IPS-15b (cell line): ENCODE measurements at regions not wholly inside any gene's neighbourhood (a gene's known extent, or its start where the extent isn't known, plus 50 kb on each side); places are given as distances from the start of the nearest gene placed in this dataset.

ENCODE experiments used
- H3K27me3 ChIP-seq: one replicate; pipeline ENCODE4 v1.6.1; 2013; ENCODE audit warnings: low read length; ENCODE audit not compliant: control insufficient read depth, insufficient read depth
- H3K36me3 ChIP-seq: one replicate; pipeline ENCODE4 v1.6.1; 2013; ENCODE audit warnings: low read length; ENCODE audit not compliant: control insufficient read depth, insufficient read depth
- H3K4me1 ChIP-seq: one replicate; pipeline ENCODE4 v1.6.1; 2013; ENCODE audit warnings: mild to moderate bottlenecking, low read length; ENCODE audit not compliant: control insufficient read depth, insufficient read depth
- H3K4me3 ChIP-seq: one replicate; pipeline ENCODE4 v1.5.1; 2013; ENCODE audit warnings: low read depth, low read length
- H3K9ac ChIP-seq: one replicate; pipeline ENCODE4 v1.6.1; 2013; ENCODE audit warnings: low read depth, mild to moderate bottlenecking, low read length
- H3K9me3 ChIP-seq: one replicate; pipeline ENCODE4 v1.6.1; 2013; ENCODE audit warnings: mild to moderate bottlenecking, low read length; ENCODE audit not compliant: control insufficient read depth, insufficient read depth

GRCh38 chr11:95302211-95302610 lies 71.2 kb upstream of the SESN3 start:
- Histone ChIP-seq H3K4me3 (no peak overlapping the region), H3K36me3 (no peaks in the 10 kb centered on the region), H3K9ac (no peak overlapping the region), H3K27me3 (no peaks in the 10 kb centered on the region), H3K4me1 (peaks cover 12% of the 10 kb centered on the region), H3K9me3 (no peaks in the 10 kb centered on the region)

- Histone ChIP-seq H3K4me3 (no peak overlapping the region), H3K4me1 (peaks cover 12% of the 10 kb centered on the region), H3K27me3 (no peaks in the 10 kb centered on the region), H3K9me3 (no peaks in the 10 kb centered on the region), H3K36me3 (no peaks in the 10 kb centered on the region), H3K9ac (no peak overlapping the region)
Observed at GRCh38 chr11:95301474-95301873, 70.5 kb upstream of the SESN3 start.

- H3K9me3 ChIP-seq, result no peaks in the 10 kb centered on the region
- no peak overlapping the region for H3K9ac ChIP-seq
- no peak overlapping the region for H3K4me3 ChIP-seq
- H3K36me3 ChIP-seq, result no peaks in the 10 kb centered on the region
- peaks cover 22% of the 10 kb centered on the region for H3K4me1 ChIP-seq
- no peaks in the 10 kb centered on the region for H3K27me3 ChIP-seq
Observed at GRCh38 chr11:95299078-95299679, 68.2 kb upstream of the SESN3 start.

- H3K9ac ChIP-seq, result no peak overlapping the region
- no peaks in the 10 kb centered on the region for H3K9me3 ChIP-seq
- peaks cover 29% of the 10 kb centered on the region for H3K4me1 ChIP-seq
- H3K36me3 ChIP-seq, result no peaks in the 10 kb centered on the region
- no peaks in the 10 kb centered on the region for H3K27me3 ChIP-seq
- H3K4me3 ChIP-seq, result no peak overlapping the region
Observed at GRCh38 chr11:95297680-95298452, 66.9 kb upstream of the SESN3 start.

GRCh38 chr11:95296621-95297025 lies 65.6 kb upstream of the SESN3 start:
- no peaks in the 10 kb centered on the region for H3K36me3 ChIP-seq
- H3K4me1 ChIP-seq, result peaks cover 27% of the 10 kb centered on the region
- H3K9ac ChIP-seq, result no peak overlapping the region
- H3K9me3 ChIP-seq, result no peaks in the 10 kb centered on the region
- no peak overlapping the region for H3K4me3 ChIP-seq
- H3K27me3 ChIP-seq, result no peaks in the 10 kb centered on the region

GRCh38 chr11:95296165-95296564 lies 65.2 kb upstream of the SESN3 start:
- H3K4me3 ChIP-seq, result no peak overlapping the region
- no peak overlapping the region for H3K9ac ChIP-seq
- no peaks in the 10 kb centered on the region for H3K36me3 ChIP-seq
- H3K4me1 ChIP-seq, result peaks cover 27% of the 10 kb centered on the region
- H3K27me3 ChIP-seq, result no peaks in the 10 kb centered on the region
- no peaks in the 10 kb centered on the region for H3K9me3 ChIP-seq

GRCh38 chr11:95295382-95296149 lies 64.6 kb upstream of the SESN3 start:
- Histone ChIP-seq H3K36me3 (no peaks in the 10 kb centered on the region), H3K4me1 (peaks cover 27% of the 10 kb centered on the region), H3K9me3 (no peaks in the 10 kb centered on the region), H3K9ac (no peak overlapping the region), H3K27me3 (no peaks in the 10 kb centered on the region), H3K4me3 (no peak overlapping the region)

- H3K4me1 ChIP-seq, result peaks cover 27% of the 10 kb centered on the region
- no peak overlapping the region for H3K4me3 ChIP-seq
- H3K9ac ChIP-seq, result no peak overlapping the region
- H3K27me3 ChIP-seq, result no peaks in the 10 kb centered on the region
- no peaks in the 10 kb centered on the region for H3K36me3 ChIP-seq
- H3K9me3 ChIP-seq, result no peaks in the 10 kb centered on the region
Observed at GRCh38 chr11:95294701-95295100, 63.7 kb upstream of the SESN3 start.

- no peaks in the 10 kb centered on the region for H3K36me3 ChIP-seq
- H3K9ac ChIP-seq, result peak overlapping the region; percentile 38
Observed at GRCh38 chr11:95293116-95293515, 62.1 kb upstream of the SESN3 start.

GRCh38 chr11:95291946-95292345 lies 60.9 kb upstream of the SESN3 start:
- Histone ChIP-seq H3K4me1 (peaks cover 20% of the 10 kb centered on the region), H3K27me3 (no peaks in the 10 kb centered on the region), H3K9ac (no peak overlapping the region), H3K36me3 (no peaks in the 10 kb centered on the region), H3K9me3 (no peaks in the 10 kb centered on the region), H3K4me3 (no peak overlapping the region)

More at GRCh38 chr11:95293116-95293515, 62.1 kb upstream of the SESN3 start:
- Histone ChIP-seq H3K4me1 (peaks cover 20% of the 10 kb centered on the region), H3K9me3 (no peaks in the 10 kb centered on the region), H3K4me3 (no peak overlapping the region), H3K27me3 (no peaks in the 10 kb centered on the region)

- Histone ChIP-seq H3K9me3 (no peaks in the 10 kb centered on the region), H3K36me3 (no peaks in the 10 kb centered on the region), H3K4me3 (no peak overlapping the region), H3K4me1 (peaks cover 14% of the 10 kb centered on the region), H3K27me3 (no peaks in the 10 kb centered on the region), H3K9ac (no peak overlapping the region)
Observed at GRCh38 chr11:95289378-95290101, 58.5 kb upstream of the SESN3 start.
